ENCODE measurements at regions not wholly inside any gene's neighbourhood (a gene's known extent, or its start where the extent isn't known, plus 50 kb on each side); places are given as distances from the start of the nearest gene placed in this dataset.

GRCh38 chr2:15706424-15706823, 114.8 kb downstream of the DDX1 start:
- TF ChIP-seq CTCF (IDR thresholded peaks at IDR 0.05): no peak
- Mint-ChIP-seq H3K9me3 (no peaks in the 10 kb centered on the region), H3K4me3 (no peak overlapping the region), H3K27me3 (peaks cover 8% of the 10 kb centered on the region), H3K27ac (no peak overlapping the region), H3K36me3 (ENCODE audit: low read depth) (no peaks in the 10 kb centered on the region), H3K4me1 (no peaks in the 10 kb centered on the region)
- no peak for ATAC-seq (ENCODE audit: low read depth)
- ChIA-PET POLR2A (no interaction called here), CTCF (no interaction called here)
- no peak for DNase-seq
- intact Hi-C loops (cut with micrococcal nuclease): no loop called here

GRCh38 chr2:15706986-15707632, 115.4 kb downstream of the DDX1 start:
- CTCF ChIA-PET: no interaction called here

GRCh38 chr2:15708161-15708560, 116.5 kb downstream of the DDX1 start:
- no peaks in the 10 kb centered on the region for H3K36me3 Mint-ChIP-seq (ENCODE audit: low read depth)
- no peak for TF ChIP-seq CTCF (IDR thresholded peaks at IDR 0.05)

More at GRCh38 chr2:15706986-15707632, 115.4 kb downstream of the DDX1 start:
- Mint-ChIP-seq H3K9me3 (no peaks in the 10 kb centered on the region), H3K36me3 (ENCODE audit: low read depth) (no peaks in the 10 kb centered on the region), H3K27ac (no peak overlapping the region), H3K4me3 (no peak overlapping the region), H3K4me1 (no peaks in the 10 kb centered on the region), H3K27me3 (peaks cover 8% of the 10 kb centered on the region)
- intact Hi-C loops (cut with micrococcal nuclease): no loop called here
- POLR2A ChIA-PET: no interaction called here
- no peak for TF ChIP-seq CTCF (IDR thresholded peaks at IDR 0.05)
- ATAC-seq (ENCODE audit: low read depth) (no peak), DNase-seq (no peak)

GRCh38 chr2:15708865-15709820, 117.5 kb downstream of the DDX1 start:
- Mint-ChIP-seq H3K4me3 (no peak overlapping the region), H3K4me1 (no peaks in the 10 kb centered on the region), H3K27ac (no peak overlapping the region), H3K36me3 (ENCODE audit: low read depth) (no peaks in the 10 kb centered on the region), H3K27me3 (peaks cover 4% of the 10 kb centered on the region), H3K9me3 (no peaks in the 10 kb centered on the region)
- DNase-seq: no peak
- ChIA-PET POLR2A (no interaction called here), CTCF (no interaction called here)
- ATAC-seq (ENCODE audit: low read depth): no peak
- no peak for TF ChIP-seq CTCF (IDR thresholded peaks at IDR 0.05)
- intact Hi-C loops (cut with micrococcal nuclease): no loop called here

More at GRCh38 chr2:15708161-15708560, 116.5 kb downstream of the DDX1 start:
- DNase-seq (no peak), ATAC-seq (ENCODE audit: low read depth) (no peak)
- Mint-ChIP-seq H3K9me3 (no peaks in the 10 kb centered on the region), H3K4me1 (no peaks in the 10 kb centered on the region), H3K27ac (no peak overlapping the region), H3K27me3 (peaks cover 8% of the 10 kb centered on the region), H3K4me3 (no peak overlapping the region)
- CTCF ChIA-PET: no interaction called here
- intact Hi-C loops (cut with micrococcal nuclease): no loop called here
- POLR2A ChIA-PET: no interaction called here

GRCh38 chr2:15711126-15711860, 119.6 kb downstream of the DDX1 start:
- DNase-seq: no peak
- ChIA-PET CTCF (no interaction called here), POLR2A (no interaction called here)
- H3K4me3 Mint-ChIP-seq: no peak overlapping the region
- H3K36me3 Mint-ChIP-seq (ENCODE audit: low read depth): no peaks in the 10 kb centered on the region
- H3K27ac Mint-ChIP-seq: no peak overlapping the region
- H3K4me1 Mint-ChIP-seq: no peaks in the 10 kb centered on the region
- H3K27me3 Mint-ChIP-seq: peaks cover 4% of the 10 kb centered on the region
- ATAC-seq (ENCODE audit: low read depth): no peak
- intact Hi-C loops (cut with micrococcal nuclease): no loop called here
- H3K9me3 Mint-ChIP-seq: no peaks in the 10 kb centered on the region
- no peak for TF ChIP-seq CTCF (IDR thresholded peaks at IDR 0.05)

Data from activated B cell treated with CpG ODN at 0.5 μM for 24 hours (primary cell).